IMR-90 (cell line): ENCODE measurements at regions not wholly inside any gene's neighbourhood (a gene's known extent, or its start where the extent isn't known, plus 50 kb on each side); places are given as distances from the start of the nearest gene placed in this dataset.

ENCODE experiments used
- BHLHE40 ChIP-seq: fragments of 150-350 bp; IDR thresholded peaks from 2 replicates; pipeline ENCODE4 v1.6.1; 2016; ENCODE audit warnings: mild to moderate bottlenecking, low read depth, low read length
- CHD1 ChIP-seq: IDR thresholded peaks from 2 replicates; pipeline ENCODE4 v1.6.1; 2012; ENCODE audit warnings: low read depth, low read length, improper control_type of control experiment
- MAZ ChIP-seq: IDR thresholded peaks from 2 replicates; pipeline ENCODE4 v1.6.1; 2012; ENCODE audit warnings: low read depth, mild to moderate bottlenecking, low read length, improper control_type of control experiment, moderate library complexity, borderline replicate concordance
- NFE2L2 ChIP-seq: fragments of 150-350 bp; IDR thresholded peaks from 2 replicates; pipeline ENCODE4 v1.6.1; 2016; ENCODE audit warnings: low read depth, mild to moderate bottlenecking, low read length
- POLR2A ChIP-seq: IDR thresholded peaks from 2 replicates; pipeline ENCODE4 v1.6.1; 2012; ENCODE audit warnings: mild to moderate bottlenecking, low read depth, low read length
- RAD21 ChIP-seq: IDR thresholded peaks from 2 replicates; pipeline ENCODE4 v1.6.1; 2012; ENCODE audit warnings: low read length, improper control_type of control experiment
- RCOR1 ChIP-seq: IDR thresholded peaks from 2 replicates; pipeline ENCODE4 v1.6.1; 2012; ENCODE audit warnings: mild to moderate bottlenecking, low read length, improper control_type of control experiment; ENCODE audit not compliant: insufficient replicate concordance
- RFX5 ChIP-seq: IDR thresholded peaks from 2 replicates; pipeline ENCODE4 v1.8.0; 2012; ENCODE audit warnings: low read depth, mild to moderate bottlenecking, low read length, moderate library complexity
- TF ChIP-seq, protein P1 (sequence below): conservative IDR thresholded peaks from 2 replicates; pipeline ENCODE4 v1.5.1; 2012; ENCODE audit warnings: mild to moderate bottlenecking, low read depth, low read length, improper control_type of control experiment
- TF ChIP-seq, protein P2 (sequence below): fragments of 150-350 bp; IDR thresholded peaks from 2 replicates; pipeline ENCODE4 v1.6.1; 2016; ENCODE audit warnings: low read depth, mild to moderate bottlenecking, low read length, moderate library complexity, borderline replicate concordance

DNA sequence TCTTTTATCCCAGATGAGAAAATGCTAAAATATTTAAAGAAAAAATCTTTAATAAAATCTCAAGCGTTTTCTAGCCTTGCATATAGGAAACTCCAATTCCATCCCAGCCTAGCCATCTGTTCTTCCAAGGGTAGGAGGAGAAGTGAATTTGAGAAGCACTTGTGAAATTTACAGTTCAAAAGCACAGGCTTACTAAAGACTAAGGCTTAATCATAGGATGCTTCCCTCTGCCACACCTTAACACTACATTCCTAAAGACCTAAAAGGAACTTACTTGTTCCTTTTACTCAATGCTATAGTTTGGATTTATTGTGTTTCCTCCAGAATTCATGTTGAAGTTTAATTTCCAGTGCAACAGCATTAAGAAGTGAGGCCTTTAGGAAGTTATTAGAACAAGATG is 764.8 kb upstream of the CADM2 start:
- TF ChIP-seq BHLHE40 (no peak), RCOR1 (no peak), POLR2A (no peak), RAD21 (no peak), NFE2L2 (no peak), MAZ (no peak), RFX5 (no peak), CHD1 (no peak)
- TF ChIP-seq, protein P1, sequence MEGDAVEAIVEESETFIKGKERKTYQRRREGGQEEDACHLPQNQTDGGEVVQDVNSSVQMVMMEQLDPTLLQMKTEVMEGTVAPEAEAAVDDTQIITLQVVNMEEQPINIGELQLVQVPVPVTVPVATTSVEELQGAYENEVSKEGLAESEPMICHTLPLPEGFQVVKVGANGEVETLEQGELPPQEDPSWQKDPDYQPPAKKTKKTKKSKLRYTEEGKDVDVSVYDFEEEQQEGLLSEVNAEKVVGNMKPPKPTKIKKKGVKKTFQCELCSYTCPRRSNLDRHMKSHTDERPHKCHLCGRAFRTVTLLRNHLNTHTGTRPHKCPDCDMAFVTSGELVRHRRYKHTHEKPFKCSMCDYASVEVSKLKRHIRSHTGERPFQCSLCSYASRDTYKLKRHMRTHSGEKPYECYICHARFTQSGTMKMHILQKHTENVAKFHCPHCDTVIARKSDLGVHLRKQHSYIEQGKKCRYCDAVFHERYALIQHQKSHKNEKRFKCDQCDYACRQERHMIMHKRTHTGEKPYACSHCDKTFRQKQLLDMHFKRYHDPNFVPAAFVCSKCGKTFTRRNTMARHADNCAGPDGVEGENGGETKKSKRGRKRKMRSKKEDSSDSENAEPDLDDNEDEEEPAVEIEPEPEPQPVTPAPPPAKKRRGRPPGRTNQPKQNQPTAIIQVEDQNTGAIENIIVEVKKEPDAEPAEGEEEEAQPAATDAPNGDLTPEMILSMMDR: no peak
- TF ChIP-seq, protein P2, sequence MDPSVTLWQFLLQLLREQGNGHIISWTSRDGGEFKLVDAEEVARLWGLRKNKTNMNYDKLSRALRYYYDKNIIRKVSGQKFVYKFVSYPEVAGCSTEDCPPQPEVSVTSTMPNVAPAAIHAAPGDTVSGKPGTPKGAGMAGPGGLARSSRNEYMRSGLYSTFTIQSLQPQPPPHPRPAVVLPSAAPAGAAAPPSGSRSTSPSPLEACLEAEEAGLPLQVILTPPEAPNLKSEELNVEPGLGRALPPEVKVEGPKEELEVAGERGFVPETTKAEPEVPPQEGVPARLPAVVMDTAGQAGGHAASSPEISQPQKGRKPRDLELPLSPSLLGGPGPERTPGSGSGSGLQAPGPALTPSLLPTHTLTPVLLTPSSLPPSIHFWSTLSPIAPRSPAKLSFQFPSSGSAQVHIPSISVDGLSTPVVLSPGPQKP: no peak
